ENCODE measurements at regions not wholly inside any gene's neighbourhood (a gene's known extent, or its start where the extent isn't known, plus 50 kb on each side); places are given as distances from the start of the nearest gene placed in this dataset.

GRCh38 chr10:60524541-60524940, 134.9 kb upstream of the ANK3 start:
- TF ChIP-seq CTCF (conservative IDR thresholded peaks at IDR 0.05; ENCODE audit: low read depth, low read length) (no peak), EZH2 (IDR thresholded peaks at IDR 0.05; ENCODE audit: borderline replicate concordance, low read depth, low read length, poor library complexity, severe bottlenecking) (no peak)

Data from A673 (cell line).